ENCODE measurements at regions not wholly inside any gene's neighbourhood (a gene's known extent, or its start where the extent isn't known, plus 50 kb on each side); places are given as distances from the start of the nearest gene placed in this dataset.
"Not testable (repeated sequence)": the region's sequence is repeated elsewhere in the genome, so short reads cannot be mapped to it uniquely, and the experiment has no call there.

- Histone ChIP-seq H3K4me2 (ENCODE audit: low read length) (no peak overlapping the region), H3K27me3 (ENCODE audit: control insufficient read depth, insufficient read depth, low read length) (no peaks in the 10 kb centered on the region), H3K9me3 (ENCODE audit: control insufficient read depth, low read length) (no peaks in the 10 kb centered on the region), H2AFZ (no peak overlapping the region), H3K36me3 (ENCODE audit: control insufficient read depth, insufficient read depth, low read length) (no peaks in the 10 kb centered on the region), H3K79me2 (no peaks in the 10 kb centered on the region), H3K9ac (no peak overlapping the region), H3K4me1 (no peaks in the 10 kb centered on the region), H3K4me3 (ENCODE audit: low read depth, low read length) (no peak overlapping the region), H3K27ac (no peak overlapping the region)
- TF ChIP-seq, protein P1, sequence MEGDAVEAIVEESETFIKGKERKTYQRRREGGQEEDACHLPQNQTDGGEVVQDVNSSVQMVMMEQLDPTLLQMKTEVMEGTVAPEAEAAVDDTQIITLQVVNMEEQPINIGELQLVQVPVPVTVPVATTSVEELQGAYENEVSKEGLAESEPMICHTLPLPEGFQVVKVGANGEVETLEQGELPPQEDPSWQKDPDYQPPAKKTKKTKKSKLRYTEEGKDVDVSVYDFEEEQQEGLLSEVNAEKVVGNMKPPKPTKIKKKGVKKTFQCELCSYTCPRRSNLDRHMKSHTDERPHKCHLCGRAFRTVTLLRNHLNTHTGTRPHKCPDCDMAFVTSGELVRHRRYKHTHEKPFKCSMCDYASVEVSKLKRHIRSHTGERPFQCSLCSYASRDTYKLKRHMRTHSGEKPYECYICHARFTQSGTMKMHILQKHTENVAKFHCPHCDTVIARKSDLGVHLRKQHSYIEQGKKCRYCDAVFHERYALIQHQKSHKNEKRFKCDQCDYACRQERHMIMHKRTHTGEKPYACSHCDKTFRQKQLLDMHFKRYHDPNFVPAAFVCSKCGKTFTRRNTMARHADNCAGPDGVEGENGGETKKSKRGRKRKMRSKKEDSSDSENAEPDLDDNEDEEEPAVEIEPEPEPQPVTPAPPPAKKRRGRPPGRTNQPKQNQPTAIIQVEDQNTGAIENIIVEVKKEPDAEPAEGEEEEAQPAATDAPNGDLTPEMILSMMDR (IDR thresholded peaks at IDR 0.05) = no peak
Observed at GRCh38 chr2:13698847-13699246, 933.7 kb upstream of the LRATD1 start.

DNA sequence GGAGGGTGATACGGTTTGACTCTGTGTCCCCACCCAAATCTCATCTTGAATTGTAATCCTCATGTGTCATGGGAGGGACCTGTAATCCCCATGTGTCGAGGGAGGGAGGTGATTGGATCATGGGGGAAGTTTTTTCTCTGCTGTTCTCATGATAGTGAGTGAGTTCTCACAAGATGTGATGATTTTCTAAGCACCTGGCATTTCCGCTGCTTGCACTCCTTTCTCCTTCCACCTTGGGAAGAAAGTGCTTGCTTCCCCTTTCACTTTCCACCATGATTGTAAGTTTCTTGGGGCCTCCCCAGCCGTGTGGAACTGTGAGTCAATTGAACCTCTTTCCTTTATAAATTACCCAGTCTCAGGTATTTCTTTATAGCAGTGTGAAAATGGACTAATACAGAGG is 932.6 kb upstream of the LRATD1 start:
- not testable (repeated sequence) for H3K4me2 ChIP-seq (ENCODE audit: low read length); H3K27me3 ChIP-seq (ENCODE audit: control insufficient read depth, insufficient read depth, low read length); H3K36me3 ChIP-seq (ENCODE audit: control insufficient read depth, insufficient read depth, low read length); H3K9ac ChIP-seq; H2AFZ ChIP-seq; H3K4me1 ChIP-seq; H3K27ac ChIP-seq; H3K4me3 ChIP-seq (ENCODE audit: low read depth, low read length); H3K79me2 ChIP-seq; H3K9me3 ChIP-seq (ENCODE audit: control insufficient read depth, low read length)

- no peaks in the 10 kb centered on the region for H3K36me3 ChIP-seq (ENCODE audit: control insufficient read depth, insufficient read depth, low read length)
- no peaks in the 10 kb centered on the region for H3K4me1 ChIP-seq
- H3K9me3 ChIP-seq (ENCODE audit: control insufficient read depth, low read length) = no peaks in the 10 kb centered on the region
- H3K9ac ChIP-seq = no peak overlapping the region
- no peak overlapping the region for H3K27ac ChIP-seq
- TF ChIP-seq, protein P1 (IDR thresholded peaks at IDR 0.05) = no peak
- no peaks in the 10 kb centered on the region for H3K27me3 ChIP-seq (ENCODE audit: control insufficient read depth, insufficient read depth, low read length)
- H3K4me3 ChIP-seq (ENCODE audit: low read depth, low read length) = no peak overlapping the region
- no peaks in the 10 kb centered on the region for H3K79me2 ChIP-seq
- H2AFZ ChIP-seq = no peak overlapping the region
- no peak overlapping the region for H3K4me2 ChIP-seq (ENCODE audit: low read length)
Observed at GRCh38 chr2:13711154-13711553, 921.4 kb upstream of the LRATD1 start.

DNA sequence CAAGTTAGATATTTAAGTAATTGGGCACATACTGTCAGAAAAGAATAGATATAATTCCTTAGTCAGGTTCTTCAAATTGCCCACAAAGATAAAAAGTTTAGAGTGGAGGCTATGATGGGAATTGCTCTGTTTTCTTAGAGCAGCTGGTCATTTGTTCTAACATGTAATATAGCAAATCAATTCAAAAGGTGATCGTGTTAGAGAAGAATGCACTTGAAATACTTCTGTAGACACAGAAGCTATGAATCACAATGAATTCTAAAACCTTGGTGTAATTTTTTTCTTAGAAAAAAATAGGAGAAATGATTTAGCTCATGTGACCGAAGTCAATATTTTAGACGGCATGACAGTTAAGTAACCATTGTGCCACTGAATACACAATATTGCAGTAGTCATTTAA is 918.1 kb upstream of the LRATD1 start:
- Histone ChIP-seq H3K79me2 (no peaks in the 10 kb centered on the region), H2AFZ (no peak overlapping the region), H3K9me3 (ENCODE audit: control insufficient read depth, low read length) (no peaks in the 10 kb centered on the region), H3K36me3 (ENCODE audit: control insufficient read depth, insufficient read depth, low read length) (no peaks in the 10 kb centered on the region), H3K9ac (no peak overlapping the region), H3K27me3 (ENCODE audit: control insufficient read depth, insufficient read depth, low read length) (no peaks in the 10 kb centered on the region), H3K27ac (no peak overlapping the region), H3K4me3 (ENCODE audit: low read depth, low read length) (no peak overlapping the region), H3K4me2 (ENCODE audit: low read length) (no peak overlapping the region), H3K4me1 (no peaks in the 10 kb centered on the region)
- TF ChIP-seq, protein P1 (IDR thresholded peaks at IDR 0.05) = no peak

DNA sequence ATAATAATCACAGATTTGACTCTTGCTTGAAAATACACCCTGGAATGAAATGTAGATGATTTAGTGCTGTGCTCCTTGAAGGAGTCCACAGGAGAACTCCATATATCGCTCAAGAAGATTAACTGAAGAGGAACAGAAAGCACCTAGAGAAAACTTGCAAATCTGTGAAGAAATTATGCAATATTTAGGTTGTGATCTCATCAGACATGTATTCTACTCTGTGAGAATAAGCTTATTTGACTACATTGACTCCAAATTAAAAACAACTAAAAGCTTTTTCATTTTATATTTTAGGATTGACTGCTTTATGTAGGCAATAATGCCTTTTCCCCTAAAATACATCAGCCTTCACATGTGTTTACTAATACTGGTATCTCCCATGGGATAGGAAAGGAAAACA is 906.6 kb upstream of the LRATD1 start:
- TF ChIP-seq, protein P1 (IDR thresholded peaks at IDR 0.05) = no peak
- no peak overlapping the region for H3K9ac ChIP-seq
- H3K9me3 ChIP-seq (ENCODE audit: control insufficient read depth, low read length) = no peaks in the 10 kb centered on the region

More for the DNA sequence above, 906.6 kb upstream of the LRATD1 start:
- H3K36me3 ChIP-seq (ENCODE audit: control insufficient read depth, insufficient read depth, low read length) = no peaks in the 10 kb centered on the region
- no peak overlapping the region for H3K4me3 ChIP-seq (ENCODE audit: low read depth, low read length)
- H3K27me3 ChIP-seq (ENCODE audit: control insufficient read depth, insufficient read depth, low read length) = no peaks in the 10 kb centered on the region
- no peaks in the 10 kb centered on the region for H3K79me2 ChIP-seq
- H3K4me1 ChIP-seq = no peaks in the 10 kb centered on the region
- H2AFZ ChIP-seq = no peak overlapping the region
- H3K4me2 ChIP-seq (ENCODE audit: low read length) = no peak overlapping the region
- no peak overlapping the region for H3K27ac ChIP-seq

Data from parathyroid adenoma (tissue), 2 donors.